ENCODE measurements at regions not wholly inside any gene's neighbourhood (a gene's known extent, or its start where the extent isn't known, plus 50 kb on each side); places are given as distances from the start of the nearest gene placed in this dataset.

- no peak overlapping the region for H3K4me3 ChIP-seq (replicated peaks in 1 of 3; ENCODE audit: low read depth in 2 of 3, low read length in 3 of 3)
- Mint-ChIP-seq H3K4me1 (no peaks in the 10 kb centered on the region), H3K27ac (no peak overlapping the region), H3K9me3 (peaks cover 0 to 2% (median 0%) of the 10 kb centered on the region in 7 donors), H3K4me3 (no peak overlapping the region), H3K36me3 (no peaks in the 10 kb centered on the region), H3K27me3 (ENCODE audit: low read depth in 3 of 3) (no peaks in the 10 kb centered on the region)
- TF ChIP-seq, protein P1, sequence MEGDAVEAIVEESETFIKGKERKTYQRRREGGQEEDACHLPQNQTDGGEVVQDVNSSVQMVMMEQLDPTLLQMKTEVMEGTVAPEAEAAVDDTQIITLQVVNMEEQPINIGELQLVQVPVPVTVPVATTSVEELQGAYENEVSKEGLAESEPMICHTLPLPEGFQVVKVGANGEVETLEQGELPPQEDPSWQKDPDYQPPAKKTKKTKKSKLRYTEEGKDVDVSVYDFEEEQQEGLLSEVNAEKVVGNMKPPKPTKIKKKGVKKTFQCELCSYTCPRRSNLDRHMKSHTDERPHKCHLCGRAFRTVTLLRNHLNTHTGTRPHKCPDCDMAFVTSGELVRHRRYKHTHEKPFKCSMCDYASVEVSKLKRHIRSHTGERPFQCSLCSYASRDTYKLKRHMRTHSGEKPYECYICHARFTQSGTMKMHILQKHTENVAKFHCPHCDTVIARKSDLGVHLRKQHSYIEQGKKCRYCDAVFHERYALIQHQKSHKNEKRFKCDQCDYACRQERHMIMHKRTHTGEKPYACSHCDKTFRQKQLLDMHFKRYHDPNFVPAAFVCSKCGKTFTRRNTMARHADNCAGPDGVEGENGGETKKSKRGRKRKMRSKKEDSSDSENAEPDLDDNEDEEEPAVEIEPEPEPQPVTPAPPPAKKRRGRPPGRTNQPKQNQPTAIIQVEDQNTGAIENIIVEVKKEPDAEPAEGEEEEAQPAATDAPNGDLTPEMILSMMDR (IDR thresholded peaks at IDR 0.05), result no peak
- H3K4me1 ChIP-seq (ENCODE audit: control insufficient read depth in 1 of 2, insufficient read depth in 2 of 2, low read length in 2 of 2), result no peaks in the 10 kb centered on the region
- no peak overlapping the region for H3K4me2 ChIP-seq (replicated peaks; ENCODE audit: extremely low read depth, low read length, poor library complexity, severe bottlenecking)
- no peak overlapping the region for H3K9ac ChIP-seq (ENCODE audit: insufficient read depth, low read length, poor library complexity, severe bottlenecking)
- no peak for DNase-seq
- no peaks in the 10 kb centered on the region for H3K36me3 ChIP-seq (replicated peaks in 1 of 2; ENCODE audit: control insufficient read depth in 1 of 2, insufficient read depth in 2 of 2, low read length in 2 of 2)
- no CpG with 5 or more reads among the region's 3 CpGs for WGBS (ENCODE audit: insufficient coverage)
- no peaks in the 10 kb centered on the region for H3K27me3 ChIP-seq (ENCODE audit: control insufficient read depth in 2 of 2, insufficient read depth in 2 of 2, low read length in 2 of 2)
- no peak overlapping the region for H2AFZ ChIP-seq (ENCODE audit: insufficient read depth, low read depth, low read length, poor library complexity, severe bottlenecking)
- H3K27ac ChIP-seq (ENCODE audit: low read depth in 1 of 2, low read length in 2 of 2), result no peak overlapping the region
- no peaks in the 10 kb centered on the region for H3K9me3 ChIP-seq (replicated peaks in 1 of 2; ENCODE audit: control insufficient read depth in 1 of 2, insufficient read depth in 1 of 2, low read length in 2 of 2)
- no peaks in the 10 kb centered on the region for H3K79me2 ChIP-seq (ENCODE audit: insufficient read depth, low read length)
- intact Hi-C loops (cut with micrococcal nuclease), result no loop called here
- no peaks in the 10 kb centered on the region for H4K20me1 ChIP-seq (ENCODE audit: insufficient read depth, low read length)
Observed at GRCh38 chr1:80212948-80213347, 1206.4 kb upstream of the ADGRL4 start.

DNA sequence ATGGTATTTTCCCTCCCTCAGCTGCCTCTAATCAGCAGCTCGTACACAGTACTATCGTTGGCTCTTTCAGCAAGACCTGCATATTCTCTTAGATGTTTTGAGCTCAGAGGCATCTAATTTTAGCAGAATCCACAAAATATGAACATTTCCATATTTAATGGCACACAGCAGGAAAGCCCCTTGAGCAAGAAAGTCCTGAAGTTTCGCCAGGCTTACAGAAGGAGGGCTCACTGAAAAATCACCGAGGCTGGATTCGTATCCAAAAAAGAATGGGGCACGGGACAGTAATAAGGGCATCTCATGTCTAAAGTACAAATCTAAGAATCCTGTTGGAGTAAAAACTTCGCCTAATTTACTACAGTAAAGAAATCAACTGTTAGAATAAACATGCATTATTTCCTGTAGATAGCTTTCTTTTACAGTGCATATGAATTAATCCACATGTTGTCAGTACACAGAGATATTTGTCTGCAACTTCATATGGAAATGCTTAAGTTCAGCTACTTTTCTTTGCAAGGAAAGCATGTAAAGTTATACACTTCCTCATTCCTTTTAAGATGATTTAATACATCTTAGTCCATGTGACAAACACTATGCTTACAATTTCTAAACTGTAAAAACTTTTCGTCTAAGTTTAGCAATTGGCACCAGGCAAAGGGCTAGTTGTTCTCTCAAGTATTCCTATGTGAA, 1205.3 kb upstream of the ADGRL4 start:
- H3K4me3 Mint-ChIP-seq, result no peak overlapping the region

More for the DNA sequence above, 1205.3 kb upstream of the ADGRL4 start:
- Histone ChIP-seq H3K9ac (ENCODE audit: insufficient read depth, low read length, poor library complexity, severe bottlenecking) (no peak overlapping the region), H4K20me1 (ENCODE audit: insufficient read depth, low read length) (no peaks in the 10 kb centered on the region), H2AFZ (ENCODE audit: insufficient read depth, low read depth, low read length, poor library complexity, severe bottlenecking) (no peak overlapping the region), H3K36me3 (replicated peaks in 1 of 2; ENCODE audit: control insufficient read depth in 1 of 2, insufficient read depth in 2 of 2, low read length in 2 of 2) (no peaks in the 10 kb centered on the region), H3K79me2 (ENCODE audit: insufficient read depth, low read length) (no peaks in the 10 kb centered on the region), H3K9me3 (replicated peaks in 1 of 2; ENCODE audit: control insufficient read depth in 1 of 2, insufficient read depth in 1 of 2, low read length in 2 of 2) (no peaks in the 10 kb centered on the region), H3K27ac (ENCODE audit: low read depth in 1 of 2, low read length in 2 of 2) (no peak overlapping the region), H3K4me2 (replicated peaks; ENCODE audit: extremely low read depth, low read length, poor library complexity, severe bottlenecking) (no peak overlapping the region), H3K4me3 (replicated peaks in 1 of 3; ENCODE audit: low read depth in 2 of 3, low read length in 3 of 3) (no peak overlapping the region), H3K27me3 (ENCODE audit: control insufficient read depth in 2 of 2, insufficient read depth in 2 of 2, low read length in 2 of 2) (no peaks in the 10 kb centered on the region), H3K4me1 (ENCODE audit: control insufficient read depth in 1 of 2, insufficient read depth in 2 of 2, low read length in 2 of 2) (no peaks in the 10 kb centered on the region)
- no peak for DNase-seq
- TF ChIP-seq, protein P1 (IDR thresholded peaks at IDR 0.05), result no peak
- peaks cover 0 to 2% (median 0%) of the 10 kb centered on the region in 7 donors for H3K9me3 Mint-ChIP-seq
- WGBS (ENCODE audit: insufficient coverage), result 100% methylated on average over 2 of the region's 8 CpGs
- H3K36me3 Mint-ChIP-seq, result no peaks in the 10 kb centered on the region
- H3K27ac Mint-ChIP-seq, result no peak overlapping the region
- intact Hi-C loops (cut with micrococcal nuclease), result no loop called here
- no peaks in the 10 kb centered on the region for H3K4me1 Mint-ChIP-seq
- no peaks in the 10 kb centered on the region for H3K27me3 Mint-ChIP-seq (ENCODE audit: low read depth in 3 of 3)
